GM18520 (cell line): ENCODE measurements at regions not wholly inside any gene's neighbourhood (a gene's known extent, or its start where the extent isn't known, plus 50 kb on each side); places are given as distances from the start of the nearest gene placed in this dataset.
"Not testable (repeated sequence)": the region's sequence is repeated elsewhere in the genome, so short reads cannot be mapped to it uniquely, and the experiment has no call there.

Experiments
- ATAC-seq: cut with Tn5 transposase; IDR thresholded peaks from one replicate; pipeline ENCODE4 v1.9.1; 2021; ENCODE audit not compliant: unreplicated experiment

DNA sequence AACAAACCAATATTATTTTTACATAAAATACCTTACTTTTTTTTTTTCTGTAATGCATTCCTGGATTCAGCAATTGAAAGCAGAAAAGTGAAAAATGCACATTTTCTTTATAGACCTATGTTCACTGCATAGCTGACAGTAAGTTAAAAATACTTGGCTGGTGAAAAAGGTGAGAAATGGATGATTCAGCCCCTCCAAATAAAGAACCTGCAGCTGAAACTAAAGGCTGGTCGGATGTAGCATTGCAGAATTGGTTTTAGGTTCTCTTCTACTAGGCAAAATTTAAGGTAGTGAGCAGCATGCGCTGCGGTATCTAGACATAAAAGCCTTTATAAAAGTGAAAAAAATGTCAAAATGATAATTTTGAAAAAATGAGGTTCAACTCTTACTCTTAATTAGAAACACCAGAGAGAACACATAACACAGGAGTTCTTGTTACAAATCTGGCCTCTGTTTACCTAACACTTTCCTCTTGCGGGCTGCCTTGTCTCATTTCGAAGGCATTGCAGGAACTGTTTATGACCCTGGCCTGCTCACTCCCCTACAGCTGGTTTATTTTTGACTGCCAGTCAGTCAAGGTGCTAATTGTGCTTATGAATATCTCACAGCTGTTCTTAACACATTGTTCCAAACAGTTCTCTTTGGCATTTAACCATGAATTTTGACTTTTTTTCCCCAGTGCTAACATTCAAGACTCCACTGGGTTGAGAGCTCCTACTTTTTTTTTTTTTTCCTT lies 455.4 kb upstream of the TBL1XR1 start:
- no peak for ATAC-seq

DNA sequence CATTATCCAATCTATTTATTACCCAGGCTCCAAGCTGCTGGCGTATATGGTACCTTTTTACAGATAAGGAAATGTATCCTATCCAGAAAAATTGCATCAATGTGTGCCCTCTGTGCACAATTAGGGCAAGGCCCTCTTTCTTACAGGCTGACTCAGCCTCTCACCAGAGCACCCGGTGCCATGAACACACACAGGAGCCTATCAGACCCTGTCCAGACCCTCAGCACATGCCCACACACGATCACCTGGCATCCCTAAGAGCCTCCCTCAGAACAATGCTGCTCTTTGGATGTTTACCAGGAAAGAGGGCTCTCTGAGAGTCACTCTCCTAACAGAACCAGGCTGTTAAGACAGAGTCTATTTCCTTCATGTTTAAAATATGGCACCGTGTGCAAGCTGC lies 460.0 kb upstream of the TBL1XR1 start:
- no peak for ATAC-seq

DNA sequence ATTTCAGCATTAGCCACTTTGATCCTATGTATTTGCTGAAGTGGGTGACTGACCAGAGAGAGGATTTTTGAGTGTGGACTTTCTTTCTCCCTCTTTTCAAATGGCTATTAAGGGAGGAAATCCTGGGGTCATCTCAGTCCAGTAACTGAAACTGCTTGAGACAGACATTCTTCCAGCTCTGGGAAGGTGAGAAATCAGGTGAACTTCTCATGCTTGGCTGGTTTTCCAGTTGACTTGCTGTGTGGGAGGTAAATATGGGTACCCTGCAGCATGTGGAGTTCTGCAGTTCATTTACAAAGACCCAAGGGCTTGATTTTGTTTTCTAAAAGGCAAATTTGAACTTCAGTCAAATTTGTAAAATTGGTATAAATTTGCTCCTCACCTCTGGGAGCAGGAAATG lies 461.1 kb upstream of the TBL1XR1 start:
- ATAC-seq, result no peak

DNA sequence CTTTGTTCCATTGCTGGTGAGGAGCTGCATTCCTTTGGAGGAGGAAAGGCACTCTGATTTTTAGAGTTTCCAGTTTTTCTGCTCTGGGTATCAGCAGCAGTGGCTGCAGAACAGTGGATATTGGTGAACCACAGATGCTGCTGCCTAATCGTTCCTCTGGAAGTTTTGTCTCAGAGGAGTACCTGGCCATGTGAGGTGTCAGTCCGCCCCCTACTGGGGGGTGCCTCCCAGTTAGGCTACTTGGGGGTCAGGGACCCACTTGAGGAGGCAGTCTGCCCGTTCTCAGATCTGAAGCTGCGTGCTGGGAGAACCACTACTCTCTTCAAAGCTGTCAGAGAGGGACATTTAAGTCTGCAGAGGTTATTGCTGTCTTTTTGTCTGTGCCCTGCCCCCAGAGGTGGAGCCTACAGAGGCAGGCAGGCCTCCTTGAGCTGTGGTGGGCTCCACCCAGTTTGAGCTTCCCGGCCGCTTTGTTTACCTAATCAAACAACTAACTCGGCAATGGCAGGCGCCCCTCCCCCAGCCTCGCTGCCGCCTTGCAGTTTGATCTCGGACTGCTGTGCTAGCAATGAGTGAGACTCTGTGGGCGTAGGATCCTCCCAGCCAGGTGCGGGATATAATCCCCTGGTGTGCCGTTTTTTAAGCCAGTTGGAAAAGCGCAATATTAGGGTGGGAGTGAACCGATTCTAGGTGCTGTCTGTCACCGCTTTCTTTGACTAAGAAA lies 467.3 kb upstream of the TBL1XR1 start:
- not testable (repeated sequence) for ATAC-seq

DNA sequence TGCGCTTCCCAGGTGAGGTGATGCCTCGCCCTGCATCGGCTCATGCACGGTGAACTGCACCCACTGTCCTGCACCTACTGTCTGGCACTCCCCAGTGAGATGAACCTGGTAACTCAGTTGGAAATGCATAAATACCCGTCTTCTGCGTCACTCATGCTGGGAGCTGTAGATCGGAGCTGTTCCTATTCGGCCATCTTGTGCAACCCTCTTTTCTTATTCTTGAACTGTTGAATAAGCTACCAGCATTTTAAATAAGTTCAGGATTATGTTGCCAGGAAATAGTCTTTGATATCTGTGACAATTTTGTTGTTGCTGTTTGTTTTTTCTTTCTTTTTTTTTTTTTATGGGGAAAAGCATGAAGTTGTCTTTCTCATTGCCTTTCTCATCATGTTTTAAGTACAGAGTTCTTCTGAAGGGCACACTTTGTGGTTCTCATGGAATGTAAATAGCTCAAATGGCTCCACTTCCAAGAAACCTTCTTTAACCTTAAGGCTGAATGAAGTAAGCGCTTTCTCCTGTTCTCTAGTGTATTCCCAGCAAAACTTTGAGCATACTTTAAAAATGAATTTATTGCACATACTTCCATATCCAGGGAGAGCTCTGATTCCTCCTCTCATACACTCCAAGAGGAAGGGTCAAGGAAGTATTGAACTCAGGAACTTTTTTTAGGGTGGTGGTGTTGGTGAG lies 468.0 kb upstream of the TBL1XR1 start:
- no peak for ATAC-seq

DNA sequence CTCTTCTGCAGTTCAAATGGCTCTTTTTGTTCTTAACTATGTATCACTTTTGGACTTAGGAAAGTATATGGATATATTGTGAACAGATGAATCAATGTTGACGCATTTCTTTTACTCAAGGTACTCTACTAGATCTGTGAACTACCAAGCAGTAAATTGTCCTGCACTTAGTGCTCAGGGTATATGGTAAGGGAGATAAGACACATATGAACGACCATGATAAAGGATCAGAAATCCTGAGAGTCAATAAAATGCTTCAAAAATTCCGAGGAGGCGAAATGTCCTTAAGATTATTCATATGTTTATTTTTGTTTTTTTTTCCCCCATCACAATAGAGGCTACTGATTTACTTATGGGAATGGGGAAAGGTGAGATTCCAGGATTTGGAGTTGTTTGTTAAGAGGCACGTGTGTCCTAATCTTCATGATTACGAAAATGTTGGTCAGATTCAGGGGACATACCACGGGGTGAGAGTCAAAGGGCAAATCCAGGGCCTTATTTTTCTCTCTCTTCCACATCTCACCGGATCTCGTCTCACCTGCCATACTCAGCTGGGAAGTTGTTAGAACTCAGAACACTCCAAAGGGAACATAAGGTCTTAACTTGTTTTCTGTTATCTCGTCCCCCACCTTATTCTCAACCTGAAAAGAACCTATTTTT lies 475.1 kb upstream of the TBL1XR1 start:
- ATAC-seq, result no peak

DNA sequence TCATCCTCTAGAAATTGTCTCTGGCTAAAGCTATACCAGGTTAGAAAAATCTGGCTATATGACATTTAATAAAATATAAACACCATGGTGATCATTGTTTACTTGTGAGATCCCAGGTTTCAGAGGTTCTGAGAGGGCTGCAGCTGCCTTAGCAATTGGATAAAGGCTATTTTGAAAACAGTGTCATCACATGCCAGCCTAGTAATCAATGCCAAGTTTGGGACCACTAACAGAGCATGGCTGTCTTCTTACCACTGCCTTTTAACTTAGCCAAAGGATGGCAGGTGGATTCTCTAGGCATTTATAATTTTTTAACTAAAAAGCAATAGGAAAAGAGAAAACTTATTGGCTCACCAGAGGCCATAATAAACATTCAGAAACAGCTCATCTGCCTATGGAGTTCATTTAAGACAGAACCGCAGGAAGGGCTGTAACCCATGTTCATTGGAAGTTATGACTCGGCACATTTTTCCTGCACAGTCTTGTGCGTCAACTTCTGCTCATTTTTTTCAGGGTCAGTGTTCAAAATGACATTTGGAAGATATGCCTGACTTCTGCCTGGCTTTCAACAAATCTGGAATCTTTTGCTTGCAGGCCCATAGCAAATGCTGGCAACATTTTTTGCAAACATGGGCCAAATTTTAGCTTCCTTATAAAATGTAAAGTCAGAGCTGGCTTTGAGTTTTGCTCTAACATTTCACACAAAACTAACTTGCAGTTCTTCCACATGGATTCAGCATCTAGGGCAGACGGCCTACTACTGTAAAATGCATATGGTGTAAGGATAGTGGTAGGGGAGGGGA lies 476.0 kb upstream of the TBL1XR1 start:
- no peak for ATAC-seq

DNA sequence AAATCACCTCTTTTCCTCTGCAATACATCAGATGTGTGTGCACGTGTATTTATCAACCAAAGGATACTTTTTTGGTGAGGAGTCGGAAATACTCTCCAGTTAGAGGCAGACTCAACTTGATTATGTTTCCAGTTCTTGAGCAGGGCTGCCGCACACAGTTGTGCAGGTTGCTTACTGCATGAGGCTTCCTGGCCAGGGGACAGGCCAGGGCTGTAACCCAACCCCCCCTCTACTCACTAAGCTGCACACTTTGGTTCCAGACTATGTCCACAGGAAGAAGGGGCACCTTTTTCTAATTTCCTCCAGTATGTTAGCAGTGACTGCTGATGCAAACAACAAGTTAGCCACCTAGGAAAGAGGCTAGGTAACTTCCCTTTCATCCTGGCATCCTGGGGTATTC lies 476.9 kb upstream of the TBL1XR1 start:
- no peak for ATAC-seq

DNA sequence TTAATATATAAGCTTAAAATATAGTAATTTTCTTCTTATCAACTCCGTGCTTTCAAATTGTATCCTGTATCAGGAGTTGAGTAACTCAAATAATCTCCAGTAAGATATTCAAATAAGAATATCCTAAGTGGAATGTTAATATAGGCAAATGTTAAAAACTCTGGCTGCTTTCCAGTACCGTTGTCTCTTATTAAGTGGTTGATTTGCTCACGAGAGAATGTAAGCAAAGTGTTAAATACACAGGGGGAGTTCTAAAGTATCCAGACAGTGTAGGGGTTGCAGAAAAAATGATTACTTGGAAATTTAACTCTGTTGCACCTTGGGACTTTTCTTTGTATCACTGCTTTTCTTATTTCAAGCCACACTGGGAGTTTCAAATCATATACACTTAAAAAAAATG lies 478.9 kb upstream of the TBL1XR1 start:
- no peak for ATAC-seq

DNA sequence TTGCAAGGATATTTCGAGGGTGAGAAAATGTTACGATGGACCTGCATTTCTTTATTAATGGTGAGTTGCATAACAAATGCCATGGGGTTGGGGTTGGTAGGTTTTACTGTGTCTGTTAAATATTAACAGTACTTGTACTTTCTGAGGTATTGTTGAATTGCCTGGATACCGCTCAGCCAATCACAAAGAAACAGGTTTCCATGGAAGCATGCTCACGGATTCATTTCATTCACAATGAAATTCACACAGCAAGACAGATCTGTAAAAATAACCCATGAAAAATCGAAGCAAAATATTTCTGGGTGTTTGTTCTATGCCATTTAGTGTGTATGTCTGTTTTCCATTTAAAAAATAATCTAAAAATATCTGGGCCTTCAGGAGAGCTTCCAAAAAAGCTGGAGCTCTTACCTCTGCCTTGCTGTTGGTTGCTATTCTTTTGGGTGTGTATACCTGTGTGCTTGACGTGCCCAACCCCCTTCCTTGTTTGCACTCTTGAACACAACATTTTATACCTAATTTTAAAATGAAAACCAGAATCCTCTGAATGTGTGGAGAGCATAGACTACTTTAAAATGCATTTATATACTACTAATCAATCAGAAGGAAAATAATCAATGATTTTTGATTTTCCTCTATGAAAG lies 479.8 kb upstream of the TBL1XR1 start:
- no peak for ATAC-seq

DNA sequence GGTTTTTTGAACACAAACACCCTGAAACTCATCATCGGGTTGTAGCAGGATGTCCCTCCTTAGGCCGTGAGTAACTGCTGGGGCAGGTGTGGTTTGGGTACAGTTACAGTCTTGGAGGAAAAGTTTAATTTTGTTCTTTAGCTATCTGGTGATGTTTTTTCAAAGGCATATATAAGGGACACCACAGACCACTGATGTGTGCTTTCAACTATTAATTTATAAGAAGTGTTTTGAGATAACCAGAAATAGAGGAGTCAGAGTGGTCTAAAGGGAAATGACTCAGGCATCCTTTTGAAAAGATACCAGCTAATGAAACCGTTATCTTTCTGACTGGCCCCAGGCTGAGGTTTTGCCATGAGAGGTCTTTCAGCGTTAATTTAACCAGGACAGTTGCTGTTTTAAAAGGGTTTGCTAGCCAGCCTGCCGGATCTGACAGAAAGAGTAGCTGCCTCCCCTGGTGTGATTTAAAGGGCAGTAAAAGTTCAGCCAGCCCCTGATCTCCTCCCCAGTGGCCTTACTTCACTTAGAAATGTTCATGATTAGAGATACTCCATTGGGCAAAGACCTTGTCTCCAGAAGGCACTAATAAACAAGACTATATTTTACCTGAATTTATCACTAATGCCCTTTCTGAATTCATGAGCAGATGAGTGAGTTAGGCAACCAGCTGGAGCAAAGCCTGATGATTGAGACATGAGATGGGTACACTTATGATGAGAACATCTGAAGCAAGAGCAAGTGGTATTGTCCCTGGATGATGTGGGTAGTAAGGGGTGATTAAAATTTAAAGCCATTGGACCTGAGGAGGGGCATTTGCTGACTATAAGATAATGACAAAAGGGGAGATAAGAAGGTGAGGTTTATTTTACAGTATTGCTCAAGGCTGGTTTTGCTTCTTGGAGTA lies 482.5 kb upstream of the TBL1XR1 start:
- peak; percentile 59 for ATAC-seq

DNA sequence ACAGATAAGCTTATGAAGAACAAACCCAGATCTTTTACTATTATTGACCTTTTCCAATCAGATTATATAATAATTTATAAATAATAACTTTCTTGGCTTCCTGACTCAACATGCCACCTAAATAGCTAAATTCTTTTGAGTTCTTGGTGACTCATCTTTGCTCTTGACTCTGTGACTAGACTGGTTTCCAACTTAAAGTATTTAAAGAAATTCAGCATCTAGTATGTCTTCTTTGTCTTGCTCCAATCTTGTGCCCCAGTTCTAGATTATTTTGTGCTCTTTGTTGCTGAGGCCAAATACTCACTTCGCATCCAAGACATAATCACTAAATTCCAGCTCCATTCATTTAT lies 483.2 kb upstream of the TBL1XR1 start:
- ATAC-seq, result no peak

DNA sequence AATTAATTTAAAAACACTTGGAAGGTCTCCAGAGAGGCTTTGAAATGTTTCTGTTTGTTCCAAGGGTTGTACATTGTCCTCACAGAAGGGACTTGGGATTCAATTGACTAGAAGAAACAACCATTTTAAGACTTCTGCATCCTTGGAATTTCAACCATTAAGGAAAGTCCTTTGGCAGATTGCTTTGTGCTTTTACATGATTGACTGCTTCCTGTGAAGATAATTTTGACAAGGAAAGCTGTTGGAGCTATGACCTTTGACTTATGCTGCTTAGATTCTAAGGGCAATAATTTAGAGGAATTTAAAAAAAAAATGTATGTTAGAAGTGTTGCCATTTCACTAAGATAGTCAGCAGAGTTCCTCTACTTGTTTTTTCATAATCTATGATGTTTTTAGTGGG lies 483.9 kb upstream of the TBL1XR1 start:
- no peak for ATAC-seq

DNA sequence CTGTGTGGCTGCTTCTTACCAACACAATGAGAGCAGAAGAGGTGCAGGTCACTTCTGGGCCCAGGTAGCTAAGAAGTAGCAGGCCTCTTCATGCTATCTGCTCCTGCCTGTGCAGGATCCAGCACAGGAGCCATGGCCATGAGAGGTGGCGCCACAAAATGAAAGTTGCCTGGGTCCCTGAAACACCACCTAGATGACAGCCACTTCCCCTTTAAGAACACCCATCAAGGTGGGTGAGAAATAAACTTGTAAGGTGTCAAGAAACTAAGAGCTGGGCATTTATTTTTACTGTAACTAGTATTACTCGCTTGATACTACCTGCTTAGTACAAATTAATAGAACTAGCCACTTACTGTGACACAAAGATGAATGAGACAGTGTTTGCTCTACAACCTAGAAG lies 484.6 kb upstream of the TBL1XR1 start:
- no peak for ATAC-seq

DNA sequence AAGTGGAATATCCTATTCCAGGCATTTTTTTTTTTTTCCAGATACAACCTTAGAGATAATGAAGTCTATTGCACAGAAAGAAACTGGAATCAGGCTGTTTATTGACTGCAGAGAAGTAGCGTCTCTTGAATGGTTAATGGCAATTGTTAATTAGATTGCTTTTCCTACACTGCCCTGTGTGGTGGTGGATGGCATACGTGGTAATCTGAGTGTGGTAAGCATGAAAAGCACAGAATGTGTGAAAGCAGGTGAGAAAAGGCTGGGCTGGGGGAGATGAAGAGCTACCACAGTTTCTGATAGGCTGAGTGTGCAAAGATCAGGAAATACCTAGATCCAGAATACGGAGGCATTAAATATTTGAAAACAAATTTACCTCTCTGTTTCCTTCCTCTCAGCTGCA lies 486.3 kb upstream of the TBL1XR1 start:
- ATAC-seq, result no peak

DNA sequence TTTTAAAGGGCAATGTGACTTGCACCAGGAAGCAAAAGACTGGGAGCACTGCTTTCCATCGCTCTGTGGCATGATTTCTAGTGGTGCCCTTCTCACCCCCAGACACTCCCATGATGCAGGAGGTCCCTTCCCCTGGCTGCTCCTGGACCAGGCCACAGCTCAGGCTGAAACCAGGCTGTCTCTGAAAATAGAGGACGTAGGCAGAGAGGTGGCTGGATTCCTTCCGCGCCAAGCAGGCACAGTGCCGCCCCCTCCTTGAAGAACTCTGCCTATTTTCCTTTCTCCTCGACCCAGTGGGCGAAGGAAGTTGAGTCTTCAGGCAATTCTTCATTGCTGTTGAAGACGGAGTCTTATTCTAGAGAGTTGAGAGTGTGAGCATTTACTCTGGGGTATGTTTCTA lies 489.4 kb upstream of the TBL1XR1 start:
- no peak for ATAC-seq

DNA sequence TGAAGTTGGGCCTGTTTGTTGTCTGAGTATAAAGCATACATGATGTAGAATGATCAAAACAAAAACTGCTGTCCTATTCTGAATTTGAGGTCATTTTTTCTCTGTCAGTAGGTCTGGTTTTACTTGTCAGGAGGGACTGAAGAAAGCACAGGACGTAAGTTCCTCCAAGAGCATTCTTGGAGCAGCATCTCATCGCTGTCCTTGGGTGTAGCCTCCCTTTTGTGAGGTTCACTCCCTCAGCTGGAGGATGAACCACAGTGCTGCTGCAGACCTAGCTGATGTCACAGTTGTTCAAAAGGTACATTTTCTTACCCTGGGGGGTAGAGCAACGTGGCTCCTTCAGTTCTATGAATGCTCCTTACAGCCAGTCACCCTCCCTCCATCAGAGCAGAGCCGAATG lies 490.0 kb upstream of the TBL1XR1 start:
- ATAC-seq, result no peak

DNA sequence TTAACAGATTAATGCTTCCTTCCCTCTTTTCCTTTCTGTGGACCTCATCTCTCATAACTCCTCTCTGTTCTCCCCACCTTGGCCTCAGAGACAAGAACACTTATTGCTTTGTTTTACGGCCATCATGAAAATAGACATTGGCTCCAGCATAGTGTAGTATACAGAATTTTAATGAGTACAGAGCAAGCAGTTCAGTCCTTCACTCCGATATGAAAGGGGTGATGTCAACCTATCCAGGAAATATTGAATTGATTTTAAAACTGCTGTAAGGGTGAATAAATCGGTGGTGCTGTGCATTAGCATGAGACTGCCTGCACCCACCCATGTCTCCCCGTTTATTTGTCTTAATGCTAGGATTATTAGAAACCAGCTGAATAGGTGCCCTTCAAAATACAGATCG lies 490.9 kb upstream of the TBL1XR1 start:
- ATAC-seq, result no peak

DNA sequence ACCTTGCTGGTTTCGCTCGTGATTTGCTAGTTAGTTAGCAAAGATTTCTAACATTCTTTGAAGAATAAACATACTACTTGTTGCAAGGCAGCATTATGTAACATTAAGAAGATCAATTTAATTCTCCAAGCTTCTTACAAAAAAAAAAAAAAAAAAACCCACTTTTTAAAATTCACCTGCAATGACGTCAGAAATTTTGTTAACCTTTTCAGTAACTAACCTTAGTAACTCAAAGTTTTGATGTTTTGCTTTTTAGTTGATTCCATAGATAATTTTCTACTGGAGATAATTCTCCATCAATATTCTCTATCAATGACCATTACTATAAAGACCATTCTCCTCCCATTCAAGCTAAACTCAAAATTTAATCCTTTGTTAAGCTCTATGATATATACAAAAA lies 491.8 kb upstream of the TBL1XR1 start:
- ATAC-seq, result no peak
